GM12874 (cell line): ENCODE measurements at regions not wholly inside any gene's neighbourhood (a gene's known extent, or its start where the extent isn't known, plus 50 kb on each side); places are given as distances from the start of the nearest gene placed in this dataset.

ENCODE experiments used
- CTCF ChIP-seq: IDR thresholded peaks from 2 replicates; pipeline ENCODE4 v1.5.1; 2011; ENCODE audit warnings: low read depth, mild to moderate bottlenecking, control low read depth, low read length, moderate library complexity; ENCODE audit not compliant: insufficient read depth

GRCh38 chrY:12605426-12605825 lies 95.6 kb upstream of the USP9Y start:
- TF ChIP-seq CTCF, result no peak

GRCh38 chrY:12610861-12611260 lies 90.2 kb upstream of the USP9Y start:
- TF ChIP-seq CTCF, result no peak

- no peak for TF ChIP-seq CTCF
Measured at GRCh38 chrY:12615733-12616446, 85.1 kb upstream of the USP9Y start.

DNA sequence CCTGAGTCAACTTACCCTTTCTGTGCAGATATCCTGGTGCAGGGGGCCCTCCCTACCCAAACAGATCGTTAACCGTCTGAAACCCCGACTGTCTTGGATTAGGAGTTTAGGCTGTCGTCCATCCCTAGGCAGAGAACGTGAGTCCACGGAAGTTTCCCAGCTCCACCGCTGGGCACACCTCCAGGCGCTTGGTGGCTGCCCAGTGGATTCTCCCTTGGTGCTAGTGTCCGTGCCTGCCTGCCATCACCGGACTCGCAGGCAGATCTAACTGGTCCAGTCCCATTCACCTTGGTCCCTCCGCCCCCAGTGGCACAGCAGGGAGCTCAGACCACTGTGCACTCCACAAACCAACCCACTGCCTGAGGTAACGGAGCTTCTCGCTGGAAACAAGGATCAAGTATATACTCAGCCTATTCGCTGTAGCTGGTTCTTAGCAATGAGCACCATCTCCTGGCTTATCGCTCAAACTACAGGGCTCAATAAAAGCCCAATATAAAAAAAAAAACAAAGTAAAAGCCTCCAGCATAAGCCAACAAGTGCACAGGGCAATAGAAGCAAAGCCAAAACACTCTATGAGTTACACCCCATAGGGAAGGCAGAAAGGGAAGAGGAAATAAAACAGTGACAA lies 79.5 kb upstream of the USP9Y start:
- no peak for TF ChIP-seq CTCF

DNA sequence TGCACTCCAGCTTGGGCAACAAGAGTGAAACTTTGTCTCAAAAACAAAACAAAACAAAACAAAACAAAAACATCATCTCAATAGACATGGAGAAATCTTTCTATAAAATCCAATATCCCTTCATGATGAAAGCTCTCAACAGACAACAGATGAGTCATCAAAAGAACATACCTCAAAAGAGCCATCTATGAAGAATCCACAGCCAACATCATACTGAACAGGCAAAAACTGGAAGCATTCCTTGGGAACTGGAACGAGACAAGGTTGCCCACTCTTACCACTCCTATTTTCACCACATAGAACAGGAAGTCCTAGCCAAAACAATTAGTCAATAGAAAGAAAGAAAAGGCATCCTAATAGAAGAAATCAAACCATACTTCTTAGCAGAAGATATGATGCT lies 77.8 kb upstream of the USP9Y start:
- TF ChIP-seq CTCF, result no peak

- no peak for TF ChIP-seq CTCF
Measured at GRCh38 chrY:12642986-12643385, 58.0 kb upstream of the USP9Y start.

DNA sequence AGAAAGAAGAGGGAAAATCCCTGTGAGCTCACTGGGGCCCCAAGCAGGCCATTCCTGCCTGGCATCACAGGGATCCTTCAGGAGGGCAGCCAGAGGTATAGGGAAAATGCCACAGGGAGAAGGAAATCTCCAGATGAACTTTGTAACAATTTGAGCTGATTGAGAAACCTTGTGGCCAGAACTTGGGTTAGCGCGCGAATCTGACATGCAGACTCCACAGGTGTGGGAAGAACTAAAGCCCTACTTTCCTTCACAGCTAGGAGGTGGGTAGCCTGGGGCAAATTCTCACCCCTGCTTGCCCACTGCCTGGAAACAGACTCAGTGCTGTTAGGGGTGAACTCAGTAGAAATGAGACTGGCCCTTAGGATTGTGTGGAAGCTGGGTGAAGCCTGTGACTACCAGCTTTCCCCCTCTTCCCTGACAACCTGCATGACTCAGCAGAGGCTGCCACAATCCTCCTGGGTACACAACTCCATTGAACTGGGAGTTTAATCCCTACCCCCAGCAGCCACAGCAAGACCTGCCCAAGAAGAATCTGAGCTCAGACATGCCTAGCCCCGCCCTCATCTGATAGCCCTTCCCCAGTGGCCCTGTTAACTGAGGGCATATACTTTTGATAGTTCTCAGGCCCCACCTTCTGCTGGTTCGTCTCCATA lies 57.2 kb upstream of the USP9Y start:
- no peak for TF ChIP-seq CTCF
